Thoracic aorta (tissue), 2 donors: ENCODE measurements at regions not wholly inside any gene's neighbourhood (a gene's known extent, or its start where the extent isn't known, plus 50 kb on each side); places are given as distances from the start of the nearest gene placed in this dataset.

ENCODE experiments used
- ATAC-seq: fragments of 150-250 bp; one replicate; pipeline ENCODE4 v1.8.0; 2017; ENCODE audit warnings: low read depth; ENCODE audit not compliant: insufficient number of reproducible peaks, low FRiP score
- DNase-seq: peaks from one replicate; pipeline ENCODE4 v3.0.0-alpha.2; 2020; ENCODE audit warnings: low spot score
- H3K27ac ChIP-seq, 2 donors: fragments of 200-600 bp; sonication (generic); 1 replicate in 1 of 2; 2 replicates in 1 of 2; pipeline ENCODE4 v1.5.1; 2016; ENCODE audit warnings: mild to moderate bottlenecking in 2 of 2, moderate library complexity in 2 of 2
- H3K27me3 ChIP-seq: fragments of 200-600 bp; sonication (generic); replicated peaks from 2 replicates; pipeline ENCODE4 v1.6.0; 2016; ENCODE audit warnings: mild to moderate bottlenecking; ENCODE audit not compliant: insufficient read depth
- H3K36me3 ChIP-seq: fragments of 200-600 bp; sonication (generic); one replicate; pipeline ENCODE4 v1.5.1; 2016
- H3K4me1 ChIP-seq, 2 donors: fragments of 200-600 bp; sonication (generic); 1 replicate in 1 of 2; 2 replicates in 1 of 2; pipeline versions ENCODE4 v1.5.1 to v1.6.0; 2016; ENCODE audit warnings: low read depth in 2 of 2, mild to moderate bottlenecking in 1 of 2; ENCODE audit not compliant: control insufficient read depth in 1 of 2
- H3K4me3 ChIP-seq: fragments of 200-600 bp; sonication (generic); 2 replicates; pipeline ENCODE4 v1.5.1; 2016; ENCODE audit warnings: mild to moderate bottlenecking
- H3K9me3 ChIP-seq: fragments of 200-600 bp; sonication (generic); 2 replicates; pipeline ENCODE4 v1.5.1; 2016
- CTCF ChIP-seq: fragments of 200-600 bp; sonication (generic); IDR thresholded peaks from one replicate; pipeline ENCODE4 v1.5.1; 2019; ENCODE audit warnings: antibody characterized with exemption

DNA sequence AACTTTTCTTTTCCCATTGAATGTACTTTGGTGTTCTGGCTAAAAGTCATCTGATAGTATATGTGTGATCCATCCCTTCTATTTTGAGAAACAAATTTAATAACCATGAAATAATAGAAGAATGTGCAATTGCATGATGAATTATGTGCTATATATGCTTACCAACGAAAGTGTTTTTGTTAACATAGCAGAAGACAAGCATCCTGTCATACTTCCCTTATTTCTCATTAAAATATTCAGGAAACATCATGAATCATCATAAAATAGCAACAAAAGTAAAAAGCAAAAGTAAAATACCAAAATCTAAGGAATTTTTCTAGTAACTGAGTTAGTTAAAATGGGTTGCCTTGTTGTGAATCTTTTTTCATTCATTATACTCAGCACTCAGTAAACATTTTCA, 409.0 kb upstream of the PDE3A start:
- TF ChIP-seq CTCF = no peak
- Histone ChIP-seq H3K9me3 (no peaks in the 10 kb centered on the region), H3K27me3 (no peaks in the 10 kb centered on the region), H3K4me3 (no peak overlapping the region), H3K36me3 (no peaks in the 10 kb centered on the region), H3K4me1 (peaks cover 7 to 14% of the 10 kb centered on the region in 2 donors), H3K27ac (no peak overlapping the region)
- ATAC-seq (no peak), DNase-seq (no peak)

GRCh38 chr12:19960527-19960926, 407.8 kb upstream of the PDE3A start:
- no peak for TF ChIP-seq CTCF
- DNase-seq (no peak), ATAC-seq (no peak)
- H3K27me3 ChIP-seq = no peaks in the 10 kb centered on the region
- no peaks in the 10 kb centered on the region for H3K9me3 ChIP-seq
- no peak overlapping the region for H3K27ac ChIP-seq
- no peak overlapping the region for H3K4me3 ChIP-seq
- peaks cover 13 to 25% of the 10 kb centered on the region in 2 donors for H3K4me1 ChIP-seq
- H3K36me3 ChIP-seq = no peaks in the 10 kb centered on the region

DNA sequence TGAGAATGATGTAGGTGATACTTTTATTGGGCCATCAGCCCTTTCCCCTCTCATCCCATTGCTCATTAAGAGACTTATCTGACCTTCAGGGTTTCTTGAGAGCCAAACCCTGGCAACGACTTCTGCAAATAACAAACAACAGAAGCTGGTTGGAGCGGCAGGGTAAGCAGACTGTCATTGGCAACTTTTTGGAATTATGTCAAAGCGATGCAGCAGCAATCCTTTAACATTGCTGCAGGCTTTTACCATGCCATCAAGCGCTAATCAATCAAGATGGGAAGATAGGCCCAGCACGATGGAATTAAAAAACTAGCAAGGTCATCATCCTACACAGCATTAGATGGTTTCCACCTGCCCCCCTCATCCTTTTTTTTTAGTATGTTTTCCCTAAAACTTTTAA, 406.1 kb upstream of the PDE3A start:
- H3K4me1 ChIP-seq = peaks cover 16 to 31% of the 10 kb centered on the region in 2 donors
- no peaks in the 10 kb centered on the region for H3K9me3 ChIP-seq
- no peak overlapping the region for H3K4me3 ChIP-seq
- DNase-seq (no peak), ATAC-seq (no peak)
- no peak for TF ChIP-seq CTCF
- no peaks in the 10 kb centered on the region for H3K27me3 ChIP-seq
- H3K36me3 ChIP-seq = no peaks in the 10 kb centered on the region
- no peak overlapping the region for H3K27ac ChIP-seq

DNA sequence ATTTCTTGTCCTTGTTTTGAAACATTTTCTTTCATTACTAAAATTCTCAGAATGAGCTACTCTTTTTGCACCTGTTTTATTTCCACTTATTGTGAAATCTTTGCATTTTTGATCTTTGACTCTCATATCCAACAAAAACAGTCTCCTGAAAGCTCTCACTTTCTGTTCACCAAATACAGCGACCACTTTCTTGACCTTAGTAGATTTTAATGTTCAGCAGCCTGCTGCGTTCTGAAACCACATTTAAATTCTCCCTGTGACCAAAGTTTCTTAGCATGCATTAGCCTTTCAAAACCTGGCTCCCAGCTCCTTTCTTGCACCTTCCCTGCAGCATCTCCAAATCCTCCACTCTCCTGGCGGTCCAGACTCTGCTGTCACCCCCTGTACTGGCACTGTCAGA, 404.4 kb upstream of the PDE3A start:
- no peaks in the 10 kb centered on the region for H3K9me3 ChIP-seq
- ATAC-seq (no peak), DNase-seq (no peak)
- no peaks in the 10 kb centered on the region for H3K27me3 ChIP-seq
- H3K36me3 ChIP-seq = no peaks in the 10 kb centered on the region
- peak overlapping the region in 1 of 2 donors; percentile 41 for H3K27ac ChIP-seq
- TF ChIP-seq CTCF = no peak
- no peak overlapping the region for H3K4me3 ChIP-seq
- H3K4me1 ChIP-seq = peaks cover 21 to 48% of the 10 kb centered on the region in 2 donors

GRCh38 chr12:19964549-19964948, 403.8 kb upstream of the PDE3A start:
- no peak for TF ChIP-seq CTCF
- peaks cover 21 to 51% of the 10 kb centered on the region in 2 donors for H3K4me1 ChIP-seq
- peak overlapping the region; percentile 51 to 55 for H3K27ac ChIP-seq
- no peak overlapping the region for H3K4me3 ChIP-seq
- no peaks in the 10 kb centered on the region for H3K9me3 ChIP-seq
- ATAC-seq (no peak), DNase-seq (no peak)
- no peaks in the 10 kb centered on the region for H3K27me3 ChIP-seq
- H3K36me3 ChIP-seq = no peaks in the 10 kb centered on the region
